Activated T-cell treated with anti-CD3 and anti-CD28 coated beads, Interleukin-2, amount 50 U/mL, for 24 hours (primary cell): ENCODE measurements at regions not wholly inside any gene's neighbourhood (a gene's known extent, or its start where the extent isn't known, plus 50 kb on each side); places are given as distances from the start of the nearest gene placed in this dataset.
"Not testable (repeated sequence)": the region's sequence is repeated elsewhere in the genome, so short reads cannot be mapped to it uniquely, and the experiment has no call there.

ENCODE experiments used
- DNase-seq: peaks from one replicate; pipeline ENCODE4 v3.0.0-alpha.2; 2020
- H3K27ac Mint-ChIP-seq: 2 replicates; pipeline ENCODE4 v1.8.0; 2020; ENCODE audit warnings: mild to moderate bottlenecking, mixed read lengths
- H3K27me3 Mint-ChIP-seq: 2 replicates; pipeline ENCODE4 v1.8.0; 2020; ENCODE audit warnings: mixed read lengths
- H3K36me3 Mint-ChIP-seq: 2 replicates; pipeline ENCODE4 v1.8.0; 2020; ENCODE audit warnings: low read depth, mixed read lengths
- H3K4me1 Mint-ChIP-seq: 2 replicates; pipeline ENCODE4 v1.8.0; 2020; ENCODE audit warnings: low read depth, mixed read lengths
- H3K4me3 Mint-ChIP-seq: 2 replicates; pipeline ENCODE4 v1.8.0; 2020; ENCODE audit warnings: mild to moderate bottlenecking, moderate library complexity, mixed read lengths
- H3K9me3 Mint-ChIP-seq: 2 replicates; pipeline ENCODE4 v1.8.0; 2020; ENCODE audit warnings: mixed read lengths

- Mint-ChIP-seq H3K27ac (no peak overlapping the region), H3K36me3 (no peaks in the 10 kb centered on the region), H3K27me3 (peaks cover 27% of the 10 kb centered on the region), H3K4me3 (no peak overlapping the region), H3K9me3 (no peaks in the 10 kb centered on the region), H3K4me1 (peaks cover 7% of the 10 kb centered on the region)
- no peak for DNase-seq
Observed at GRCh38 chr2:234708091-234708683, 211.3 kb upstream of the ARL4C start.

GRCh38 chr2:234706086-234706485, 209.2 kb upstream of the ARL4C start:
- H3K4me3 Mint-ChIP-seq = no peak overlapping the region
- H3K36me3 Mint-ChIP-seq = no peaks in the 10 kb centered on the region
- no peak for DNase-seq
- no peaks in the 10 kb centered on the region for H3K9me3 Mint-ChIP-seq
- peaks cover 7% of the 10 kb centered on the region for H3K4me1 Mint-ChIP-seq
- no peak overlapping the region for H3K27ac Mint-ChIP-seq
- peaks cover 34% of the 10 kb centered on the region for H3K27me3 Mint-ChIP-seq

- DNase-seq = no peak
- Mint-ChIP-seq H3K4me3 (no peak overlapping the region), H3K36me3 (no peaks in the 10 kb centered on the region), H3K27me3 (peaks cover 27% of the 10 kb centered on the region), H3K4me1 (peaks cover 7% of the 10 kb centered on the region), H3K9me3 (no peaks in the 10 kb centered on the region), H3K27ac (no peak overlapping the region)
Observed at GRCh38 chr2:234705108-234705507, 208.2 kb upstream of the ARL4C start.

GRCh38 chr2:234703258-234703657, 206.4 kb upstream of the ARL4C start:
- no peak overlapping the region for H3K27ac Mint-ChIP-seq
- H3K4me3 Mint-ChIP-seq = no peak overlapping the region
- no peaks in the 10 kb centered on the region for H3K9me3 Mint-ChIP-seq
- H3K36me3 Mint-ChIP-seq = no peaks in the 10 kb centered on the region
- peaks cover 7% of the 10 kb centered on the region for H3K4me1 Mint-ChIP-seq
- H3K27me3 Mint-ChIP-seq = peaks cover 17% of the 10 kb centered on the region
- no peak for DNase-seq

GRCh38 chr2:234702731-234703225, 205.9 kb upstream of the ARL4C start:
- Mint-ChIP-seq H3K4me3 (no peak overlapping the region), H3K27ac (no peak overlapping the region), H3K27me3 (peaks cover 17% of the 10 kb centered on the region), H3K9me3 (peaks cover 3% of the 10 kb centered on the region), H3K4me1 (peaks cover 7% of the 10 kb centered on the region), H3K36me3 (no peaks in the 10 kb centered on the region)
- no peak for DNase-seq

- Mint-ChIP-seq H3K36me3 (no peaks in the 10 kb centered on the region), H3K4me1 (peaks cover 7% of the 10 kb centered on the region), H3K4me3 (no peak overlapping the region), H3K9me3 (peaks cover 7% of the 10 kb centered on the region), H3K27ac (no peak overlapping the region), H3K27me3 (peaks cover 13% of the 10 kb centered on the region)
- DNase-seq = no peak
Observed at GRCh38 chr2:234701841-234702240, 205.0 kb upstream of the ARL4C start.

GRCh38 chr2:234701421-234701820, 204.5 kb upstream of the ARL4C start:
- peaks cover 17% of the 10 kb centered on the region for H3K27me3 Mint-ChIP-seq
- H3K4me1 Mint-ChIP-seq = peaks cover 7% of the 10 kb centered on the region
- H3K36me3 Mint-ChIP-seq = no peaks in the 10 kb centered on the region
- DNase-seq = no peak
- no peak overlapping the region for H3K4me3 Mint-ChIP-seq
- H3K27ac Mint-ChIP-seq = no peak overlapping the region
- peaks cover 11% of the 10 kb centered on the region for H3K9me3 Mint-ChIP-seq

GRCh38 chr2:234699456-234699855, 202.6 kb upstream of the ARL4C start:
- no peaks in the 10 kb centered on the region for H3K36me3 Mint-ChIP-seq
- H3K27ac Mint-ChIP-seq = no peak overlapping the region
- DNase-seq = no peak
- no peak overlapping the region for H3K4me3 Mint-ChIP-seq
- peaks cover 29% of the 10 kb centered on the region for H3K27me3 Mint-ChIP-seq
- peaks cover under 1% of the 10 kb centered on the region for H3K4me1 Mint-ChIP-seq
- H3K9me3 Mint-ChIP-seq = peaks cover 16% of the 10 kb centered on the region

GRCh38 chr2:234697300-234697876, 200.5 kb upstream of the ARL4C start:
- not testable (repeated sequence) for DNase-seq, H3K4me3 Mint-ChIP-seq, H3K4me1 Mint-ChIP-seq, H3K36me3 Mint-ChIP-seq, H3K27ac Mint-ChIP-seq
- H3K9me3 Mint-ChIP-seq = peaks cover 16% of the 10 kb centered on the region
- H3K27me3 Mint-ChIP-seq = peaks cover 38% of the 10 kb centered on the region

- no peaks in the 10 kb centered on the region for H3K36me3 Mint-ChIP-seq
- H3K27me3 Mint-ChIP-seq = peaks cover 43% of the 10 kb centered on the region
- no peak overlapping the region for H3K27ac Mint-ChIP-seq
- H3K4me1 Mint-ChIP-seq = peaks cover 5% of the 10 kb centered on the region
- H3K9me3 Mint-ChIP-seq = peaks cover 16% of the 10 kb centered on the region
- DNase-seq = no peak
- no peak overlapping the region for H3K4me3 Mint-ChIP-seq
Observed at GRCh38 chr2:234695981-234696380, 199.1 kb upstream of the ARL4C start.

GRCh38 chr2:234694244-234695013, 197.5 kb upstream of the ARL4C start:
- Mint-ChIP-seq H3K27me3 (peaks cover 51% of the 10 kb centered on the region), H3K4me1 (peaks cover 5% of the 10 kb centered on the region), H3K9me3 (peaks cover 16% of the 10 kb centered on the region), H3K4me3 (no peak overlapping the region), H3K36me3 (no peaks in the 10 kb centered on the region), H3K27ac (no peak overlapping the region)
- no peak for DNase-seq

- not testable (repeated sequence) for H3K4me1 Mint-ChIP-seq, H3K4me3 Mint-ChIP-seq, H3K27ac Mint-ChIP-seq, H3K36me3 Mint-ChIP-seq, DNase-seq
- Mint-ChIP-seq H3K27me3 (peaks cover 54% of the 10 kb centered on the region), H3K9me3 (peaks cover 16% of the 10 kb centered on the region)
Observed at GRCh38 chr2:234693681-234694190, 196.9 kb upstream of the ARL4C start.

- DNase-seq, H3K4me1 Mint-ChIP-seq, H3K27ac Mint-ChIP-seq, H3K36me3 Mint-ChIP-seq, H3K4me3 Mint-ChIP-seq: not testable (repeated sequence)
- Mint-ChIP-seq H3K27me3 (peaks cover 54% of the 10 kb centered on the region), H3K9me3 (peaks cover 16% of the 10 kb centered on the region)
Observed at GRCh38 chr2:234693191-234693590, 196.3 kb upstream of the ARL4C start.

- H3K9me3 Mint-ChIP-seq = peaks cover 10% of the 10 kb centered on the region
- H3K4me1 Mint-ChIP-seq = peaks cover 5% of the 10 kb centered on the region
- H3K4me3 Mint-ChIP-seq = no peak overlapping the region
- DNase-seq = no peak
- H3K27me3 Mint-ChIP-seq = peaks cover 54% of the 10 kb centered on the region
- no peak overlapping the region for H3K27ac Mint-ChIP-seq
- no peaks in the 10 kb centered on the region for H3K36me3 Mint-ChIP-seq
Observed at GRCh38 chr2:234691968-234692955, 195.4 kb upstream of the ARL4C start.
